ENCODE measurements at regions not wholly inside any gene's neighbourhood (a gene's known extent, or its start where the extent isn't known, plus 50 kb on each side); places are given as distances from the start of the nearest gene placed in this dataset.

- no peaks in the 10 kb centered on the region for H3K9me2 ChIP-seq (replicated peaks; ENCODE audit: control insufficient read depth, low read length)
- H3K4me3 ChIP-seq (ENCODE audit: low read length), result no peak overlapping the region
- TF ChIP-seq CTCF (IDR thresholded peaks at IDR 0.05; ENCODE audit: low read depth, low read length, poor library complexity, severe bottlenecking) (no peak), EZH2phosphoT487 (IDR thresholded peaks at IDR 0.05; ENCODE audit: borderline replicate concordance, low read length) (no peak)
- H3K4me1 ChIP-seq (ENCODE audit: control insufficient read depth, low read length), result no peaks in the 10 kb centered on the region
- no peaks in the 10 kb centered on the region for H3K79me2 ChIP-seq (ENCODE audit: control insufficient read depth, low read length)
- no peaks in the 10 kb centered on the region for H3K9me3 ChIP-seq (ENCODE audit: control insufficient read depth, insufficient read depth, low read length)
- no peaks in the 10 kb centered on the region for H3K36me3 ChIP-seq (ENCODE audit: control insufficient read depth, low read length)
- no peak overlapping the region for H3K27ac ChIP-seq (ENCODE audit: low read depth, low read length)
- H3K27me3 ChIP-seq (ENCODE audit: control insufficient read depth, low read length), result no peaks in the 10 kb centered on the region
- no peaks in the 10 kb centered on the region for H4K20me1 ChIP-seq (ENCODE audit: control insufficient read depth, insufficient read depth, low read depth, low read length)
- no peaks in the 10 kb centered on the region for H3F3A ChIP-seq (ENCODE audit: control insufficient read depth, insufficient read depth)
- H3K4me2 ChIP-seq (ENCODE audit: low read length), result no peak overlapping the region
Measured at GRCh38 chr16:63512910-63513309, 1476.7 kb upstream of the CDH8 start.

- TF ChIP-seq CTCF (IDR thresholded peaks at IDR 0.05; ENCODE audit: low read depth, low read length, poor library complexity, severe bottlenecking), result no peak
- TF ChIP-seq EZH2phosphoT487 (IDR thresholded peaks at IDR 0.05; ENCODE audit: borderline replicate concordance, low read length), result no peak
- no peak overlapping the region for H3K4me2 ChIP-seq (ENCODE audit: low read length)
- H4K20me1 ChIP-seq (ENCODE audit: control insufficient read depth, insufficient read depth, low read depth, low read length), result no peaks in the 10 kb centered on the region
- H3K27me3 ChIP-seq (ENCODE audit: control insufficient read depth, low read length), result no peaks in the 10 kb centered on the region
- H3F3A ChIP-seq (ENCODE audit: control insufficient read depth, insufficient read depth), result no peaks in the 10 kb centered on the region
- H3K4me1 ChIP-seq (ENCODE audit: control insufficient read depth, low read length), result no peaks in the 10 kb centered on the region
- H3K27ac ChIP-seq (ENCODE audit: low read depth, low read length), result no peak overlapping the region
- H3K36me3 ChIP-seq (ENCODE audit: control insufficient read depth, low read length), result no peaks in the 10 kb centered on the region
- no peaks in the 10 kb centered on the region for H3K79me2 ChIP-seq (ENCODE audit: control insufficient read depth, low read length)
- no peaks in the 10 kb centered on the region for H3K9me3 ChIP-seq (ENCODE audit: control insufficient read depth, insufficient read depth, low read length)
- no peaks in the 10 kb centered on the region for H3K9me2 ChIP-seq (replicated peaks; ENCODE audit: control insufficient read depth, low read length)
- H3K4me3 ChIP-seq (ENCODE audit: low read length), result no peak overlapping the region
Measured at GRCh38 chr16:63497408-63497807, 1461.2 kb upstream of the CDH8 start.

GRCh38 chr16:63496282-63496681, 1460.0 kb upstream of the CDH8 start:
- Histone ChIP-seq H4K20me1 (ENCODE audit: control insufficient read depth, insufficient read depth, low read depth, low read length) (no peaks in the 10 kb centered on the region), H3K9me3 (ENCODE audit: control insufficient read depth, insufficient read depth, low read length) (no peaks in the 10 kb centered on the region), H3K4me3 (ENCODE audit: low read length) (no peak overlapping the region), H3K9me2 (replicated peaks; ENCODE audit: control insufficient read depth, low read length) (no peaks in the 10 kb centered on the region), H3F3A (ENCODE audit: control insufficient read depth, insufficient read depth) (no peaks in the 10 kb centered on the region), H3K4me2 (ENCODE audit: low read length) (no peak overlapping the region), H3K36me3 (ENCODE audit: control insufficient read depth, low read length) (no peaks in the 10 kb centered on the region), H3K79me2 (ENCODE audit: control insufficient read depth, low read length) (no peaks in the 10 kb centered on the region), H3K27me3 (ENCODE audit: control insufficient read depth, low read length) (no peaks in the 10 kb centered on the region), H3K4me1 (ENCODE audit: control insufficient read depth, low read length) (no peaks in the 10 kb centered on the region), H3K27ac (ENCODE audit: low read depth, low read length) (no peak overlapping the region)
- no peak for TF ChIP-seq EZH2phosphoT487 (IDR thresholded peaks at IDR 0.05; ENCODE audit: borderline replicate concordance, low read length)

GRCh38 chr16:63488955-63489354, 1452.7 kb upstream of the CDH8 start:
- no peak for TF ChIP-seq EZH2phosphoT487 (IDR thresholded peaks at IDR 0.05; ENCODE audit: borderline replicate concordance, low read length)
- no peak for TF ChIP-seq CTCF (IDR thresholded peaks at IDR 0.05; ENCODE audit: low read depth, low read length, poor library complexity, severe bottlenecking)
- Histone ChIP-seq H4K20me1 (ENCODE audit: control insufficient read depth, insufficient read depth, low read depth, low read length) (no peaks in the 10 kb centered on the region), H3K4me2 (ENCODE audit: low read length) (no peak overlapping the region), H3K9me2 (replicated peaks; ENCODE audit: control insufficient read depth, low read length) (no peaks in the 10 kb centered on the region), H3K4me1 (ENCODE audit: control insufficient read depth, low read length) (no peaks in the 10 kb centered on the region), H3F3A (ENCODE audit: control insufficient read depth, insufficient read depth) (no peaks in the 10 kb centered on the region), H3K36me3 (ENCODE audit: control insufficient read depth, low read length) (no peaks in the 10 kb centered on the region), H3K27me3 (ENCODE audit: control insufficient read depth, low read length) (no peaks in the 10 kb centered on the region), H3K27ac (ENCODE audit: low read depth, low read length) (no peak overlapping the region), H3K9me3 (ENCODE audit: control insufficient read depth, insufficient read depth, low read length) (no peaks in the 10 kb centered on the region), H3K79me2 (ENCODE audit: control insufficient read depth, low read length) (no peaks in the 10 kb centered on the region), H3K4me3 (ENCODE audit: low read length) (no peak overlapping the region)

Measured in DOHH2 (cell line).